ENCODE measurements at regions not wholly inside any gene's neighbourhood (a gene's known extent, or its start where the extent isn't known, plus 50 kb on each side); places are given as distances from the start of the nearest gene placed in this dataset.

- TF ChIP-seq, protein P1, sequence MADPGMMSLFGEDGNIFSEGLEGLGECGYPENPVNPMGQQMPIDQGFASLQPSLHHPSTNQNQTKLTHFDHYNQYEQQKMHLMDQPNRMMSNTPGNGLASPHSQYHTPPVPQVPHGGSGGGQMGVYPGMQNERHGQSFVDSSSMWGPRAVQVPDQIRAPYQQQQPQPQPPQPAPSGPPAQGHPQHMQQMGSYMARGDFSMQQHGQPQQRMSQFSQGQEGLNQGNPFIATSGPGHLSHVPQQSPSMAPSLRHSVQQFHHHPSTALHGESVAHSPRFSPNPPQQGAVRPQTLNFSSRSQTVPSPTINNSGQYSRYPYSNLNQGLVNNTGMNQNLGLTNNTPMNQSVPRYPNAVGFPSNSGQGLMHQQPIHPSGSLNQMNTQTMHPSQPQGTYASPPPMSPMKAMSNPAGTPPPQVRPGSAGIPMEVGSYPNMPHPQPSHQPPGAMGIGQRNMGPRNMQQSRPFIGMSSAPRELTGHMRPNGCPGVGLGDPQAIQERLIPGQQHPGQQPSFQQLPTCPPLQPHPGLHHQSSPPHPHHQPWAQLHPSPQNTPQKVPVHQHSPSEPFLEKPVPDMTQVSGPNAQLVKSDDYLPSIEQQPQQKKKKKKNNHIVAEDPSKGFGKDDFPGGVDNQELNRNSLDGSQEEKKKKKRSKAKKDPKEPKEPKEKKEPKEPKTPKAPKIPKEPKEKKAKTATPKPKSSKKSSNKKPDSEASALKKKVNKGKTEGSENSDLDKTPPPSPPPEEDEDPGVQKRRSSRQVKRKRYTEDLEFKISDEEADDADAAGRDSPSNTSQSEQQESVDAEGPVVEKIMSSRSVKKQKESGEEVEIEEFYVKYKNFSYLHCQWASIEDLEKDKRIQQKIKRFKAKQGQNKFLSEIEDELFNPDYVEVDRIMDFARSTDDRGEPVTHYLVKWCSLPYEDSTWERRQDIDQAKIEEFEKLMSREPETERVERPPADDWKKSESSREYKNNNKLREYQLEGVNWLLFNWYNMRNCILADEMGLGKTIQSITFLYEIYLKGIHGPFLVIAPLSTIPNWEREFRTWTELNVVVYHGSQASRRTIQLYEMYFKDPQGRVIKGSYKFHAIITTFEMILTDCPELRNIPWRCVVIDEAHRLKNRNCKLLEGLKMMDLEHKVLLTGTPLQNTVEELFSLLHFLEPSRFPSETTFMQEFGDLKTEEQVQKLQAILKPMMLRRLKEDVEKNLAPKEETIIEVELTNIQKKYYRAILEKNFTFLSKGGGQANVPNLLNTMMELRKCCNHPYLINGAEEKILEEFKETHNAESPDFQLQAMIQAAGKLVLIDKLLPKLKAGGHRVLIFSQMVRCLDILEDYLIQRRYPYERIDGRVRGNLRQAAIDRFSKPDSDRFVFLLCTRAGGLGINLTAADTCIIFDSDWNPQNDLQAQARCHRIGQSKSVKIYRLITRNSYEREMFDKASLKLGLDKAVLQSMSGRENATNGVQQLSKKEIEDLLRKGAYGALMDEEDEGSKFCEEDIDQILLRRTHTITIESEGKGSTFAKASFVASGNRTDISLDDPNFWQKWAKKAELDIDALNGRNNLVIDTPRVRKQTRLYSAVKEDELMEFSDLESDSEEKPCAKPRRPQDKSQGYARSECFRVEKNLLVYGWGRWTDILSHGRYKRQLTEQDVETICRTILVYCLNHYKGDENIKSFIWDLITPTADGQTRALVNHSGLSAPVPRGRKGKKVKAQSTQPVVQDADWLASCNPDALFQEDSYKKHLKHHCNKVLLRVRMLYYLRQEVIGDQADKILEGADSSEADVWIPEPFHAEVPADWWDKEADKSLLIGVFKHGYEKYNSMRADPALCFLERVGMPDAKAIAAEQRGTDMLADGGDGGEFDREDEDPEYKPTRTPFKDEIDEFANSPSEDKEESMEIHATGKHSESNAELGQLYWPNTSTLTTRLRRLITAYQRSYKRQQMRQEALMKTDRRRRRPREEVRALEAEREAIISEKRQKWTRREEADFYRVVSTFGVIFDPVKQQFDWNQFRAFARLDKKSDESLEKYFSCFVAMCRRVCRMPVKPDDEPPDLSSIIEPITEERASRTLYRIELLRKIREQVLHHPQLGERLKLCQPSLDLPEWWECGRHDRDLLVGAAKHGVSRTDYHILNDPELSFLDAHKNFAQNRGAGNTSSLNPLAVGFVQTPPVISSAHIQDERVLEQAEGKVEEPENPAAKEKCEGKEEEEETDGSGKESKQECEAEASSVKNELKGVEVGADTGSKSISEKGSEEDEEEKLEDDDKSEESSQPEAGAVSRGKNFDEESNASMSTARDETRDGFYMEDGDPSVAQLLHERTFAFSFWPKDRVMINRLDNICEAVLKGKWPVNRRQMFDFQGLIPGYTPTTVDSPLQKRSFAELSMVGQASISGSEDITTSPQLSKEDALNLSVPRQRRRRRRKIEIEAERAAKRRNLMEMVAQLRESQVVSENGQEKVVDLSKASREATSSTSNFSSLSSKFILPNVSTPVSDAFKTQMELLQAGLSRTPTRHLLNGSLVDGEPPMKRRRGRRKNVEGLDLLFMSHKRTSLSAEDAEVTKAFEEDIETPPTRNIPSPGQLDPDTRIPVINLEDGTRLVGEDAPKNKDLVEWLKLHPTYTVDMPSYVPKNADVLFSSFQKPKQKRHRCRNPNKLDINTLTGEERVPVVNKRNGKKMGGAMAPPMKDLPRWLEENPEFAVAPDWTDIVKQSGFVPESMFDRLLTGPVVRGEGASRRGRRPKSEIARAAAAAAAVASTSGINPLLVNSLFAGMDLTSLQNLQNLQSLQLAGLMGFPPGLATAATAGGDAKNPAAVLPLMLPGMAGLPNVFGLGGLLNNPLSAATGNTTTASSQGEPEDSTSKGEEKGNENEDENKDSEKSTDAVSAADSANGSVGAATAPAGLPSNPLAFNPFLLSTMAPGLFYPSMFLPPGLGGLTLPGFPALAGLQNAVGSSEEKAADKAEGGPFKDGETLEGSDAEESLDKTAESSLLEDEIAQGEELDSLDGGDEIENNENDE (IDR thresholded peaks at IDR 0.05; ENCODE audit: insufficient replicate concordance, low read length), result no peak
- TF ChIP-seq TAF1 (IDR thresholded peaks at IDR 0.05; ENCODE audit: low read depth, low read length), result no peak
- no peak for TF ChIP-seq ATF3 (IDR thresholded peaks at IDR 0.05; ENCODE audit: insufficient read depth, low read depth, low read length)
- no peak for TF ChIP-seq SP1 (IDR thresholded peaks at IDR 0.05; ENCODE audit: low read depth, low read length)
- no peak for TF ChIP-seq SUZ12 (IDR thresholded peaks at IDR 0.05; ENCODE audit: low read length)
- TF ChIP-seq POLR2A (IDR thresholded peaks at IDR 0.05; ENCODE audit: control extremely low read depth in 1 of 2, low read depth in 2 of 2, low read length in 2 of 2), result no peak
- no peak for TF ChIP-seq KDM1A (IDR thresholded peaks at IDR 0.05; ENCODE audit: borderline replicate concordance, low read length)
- TF ChIP-seq EZH2 (IDR thresholded peaks at IDR 0.05; ENCODE audit: low read depth, low read length, severe bottlenecking), result no peak
- no peak for TF ChIP-seq CHD2 (IDR thresholded peaks at IDR 0.05; ENCODE audit: low read length)
These were observed 86.6 kb upstream of the TNFSF4 start (continued) for GRCh38 chr1:173293756-173294155.

All from H1 (cell line).